C4-2B (cell line): ENCODE measurements at regions not wholly inside any gene's neighbourhood (a gene's known extent, or its start where the extent isn't known, plus 50 kb on each side); places are given as distances from the start of the nearest gene placed in this dataset.

Experiments
- ZFX ChIP-seq: fragments of 450-650 bp; IDR thresholded peaks from 2 replicates; pipeline ENCODE4 v1.6.1; 2017
- TF ChIP-seq, protein P1 (sequence below): fragments of 450-650 bp; conservative IDR thresholded peaks from 2 replicates; pipeline ENCODE4 v1.5.1; 2017; ENCODE audit warnings: mild to moderate bottlenecking

GRCh38 chr20:39903806-39904465 lies 785.1 kb downstream of the MAFB start:
- TF ChIP-seq, protein P1, sequence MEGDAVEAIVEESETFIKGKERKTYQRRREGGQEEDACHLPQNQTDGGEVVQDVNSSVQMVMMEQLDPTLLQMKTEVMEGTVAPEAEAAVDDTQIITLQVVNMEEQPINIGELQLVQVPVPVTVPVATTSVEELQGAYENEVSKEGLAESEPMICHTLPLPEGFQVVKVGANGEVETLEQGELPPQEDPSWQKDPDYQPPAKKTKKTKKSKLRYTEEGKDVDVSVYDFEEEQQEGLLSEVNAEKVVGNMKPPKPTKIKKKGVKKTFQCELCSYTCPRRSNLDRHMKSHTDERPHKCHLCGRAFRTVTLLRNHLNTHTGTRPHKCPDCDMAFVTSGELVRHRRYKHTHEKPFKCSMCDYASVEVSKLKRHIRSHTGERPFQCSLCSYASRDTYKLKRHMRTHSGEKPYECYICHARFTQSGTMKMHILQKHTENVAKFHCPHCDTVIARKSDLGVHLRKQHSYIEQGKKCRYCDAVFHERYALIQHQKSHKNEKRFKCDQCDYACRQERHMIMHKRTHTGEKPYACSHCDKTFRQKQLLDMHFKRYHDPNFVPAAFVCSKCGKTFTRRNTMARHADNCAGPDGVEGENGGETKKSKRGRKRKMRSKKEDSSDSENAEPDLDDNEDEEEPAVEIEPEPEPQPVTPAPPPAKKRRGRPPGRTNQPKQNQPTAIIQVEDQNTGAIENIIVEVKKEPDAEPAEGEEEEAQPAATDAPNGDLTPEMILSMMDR = no peak
- no peak for TF ChIP-seq ZFX
